Peyer's patch (tissue), 4 donors: ENCODE measurements at regions not wholly inside any gene's neighbourhood (a gene's known extent, or its start where the extent isn't known, plus 50 kb on each side); places are given as distances from the start of the nearest gene placed in this dataset.

Source experiments
- DNase-seq, 3 donors: peaks; one replicate each; pipeline ENCODE4 v3.0.0-alpha.2; 2017 to 2019
- H3K27ac ChIP-seq, 4 donors: fragments of 200-600 bp; sonication (generic); one replicate each; pipeline ENCODE4 v1.5.1; 2016 to 2019
- H3K27me3 ChIP-seq, 2 donors: fragments of 200-600 bp; sonication (generic); one replicate each; pipeline ENCODE4 v1.5.1; 2019
- H3K36me3 ChIP-seq, 3 donors: fragments of 200-600 bp; sonication (generic); one replicate each; pipeline ENCODE4 v1.5.1; 2016 to 2019
- H3K4me1 ChIP-seq, 4 donors: fragments of 200-600 bp; sonication (generic); one replicate each; pipeline ENCODE4 v1.5.1; 2016 to 2019
- H3K4me3 ChIP-seq, 4 donors: fragments of 200-600 bp; sonication (generic); 1 replicate in 3 of 4; 2 replicates in 1 of 4; pipeline ENCODE4 v1.5.1; 2016 to 2019; ENCODE audit warnings: mild to moderate bottlenecking in 1 of 4
- H3K9me3 ChIP-seq, 4 donors: fragments of 200-600 bp; sonication (generic); one replicate each; pipeline ENCODE4 v1.5.1; 2016 to 2019; ENCODE audit warnings: mild to moderate bottlenecking in 1 of 4
- POLR2A ChIP-seq, 2 donors: fragments of 450-650 bp; IDR thresholded peaks; one replicate each; pipeline ENCODE4 v1.5.1; 2017; ENCODE audit warnings: antibody characterized with exemption in 2 of 2, mild to moderate bottlenecking in 2 of 2, moderate library complexity in 2 of 2
- TF ChIP-seq, protein P1 (sequence below), 6 experiments: fragments of 450-650 bp in 4 of 6; fragments of 200-600 bp in 2 of 6; sonication (generic) in 1 of 6; IDR thresholded peaks; one replicate each; pipeline ENCODE4 v1.5.1; 2017 to 2019; ENCODE audit warnings: antibody characterized with exemption in 6 of 6, mild to moderate bottlenecking in 3 of 6, moderate library complexity in 1 of 6

- Histone ChIP-seq H3K4me3 (no peak overlapping the region), H3K36me3 (no peaks in the 10 kb centered on the region), H3K27me3 (no peaks in the 10 kb centered on the region), H3K4me1 (no peaks in the 10 kb centered on the region), H3K9me3 (no peaks in the 10 kb centered on the region), H3K27ac (no peak overlapping the region)
- TF ChIP-seq POLR2A (IDR thresholded peaks at IDR 0.05), result no peak
- TF ChIP-seq, protein P1, sequence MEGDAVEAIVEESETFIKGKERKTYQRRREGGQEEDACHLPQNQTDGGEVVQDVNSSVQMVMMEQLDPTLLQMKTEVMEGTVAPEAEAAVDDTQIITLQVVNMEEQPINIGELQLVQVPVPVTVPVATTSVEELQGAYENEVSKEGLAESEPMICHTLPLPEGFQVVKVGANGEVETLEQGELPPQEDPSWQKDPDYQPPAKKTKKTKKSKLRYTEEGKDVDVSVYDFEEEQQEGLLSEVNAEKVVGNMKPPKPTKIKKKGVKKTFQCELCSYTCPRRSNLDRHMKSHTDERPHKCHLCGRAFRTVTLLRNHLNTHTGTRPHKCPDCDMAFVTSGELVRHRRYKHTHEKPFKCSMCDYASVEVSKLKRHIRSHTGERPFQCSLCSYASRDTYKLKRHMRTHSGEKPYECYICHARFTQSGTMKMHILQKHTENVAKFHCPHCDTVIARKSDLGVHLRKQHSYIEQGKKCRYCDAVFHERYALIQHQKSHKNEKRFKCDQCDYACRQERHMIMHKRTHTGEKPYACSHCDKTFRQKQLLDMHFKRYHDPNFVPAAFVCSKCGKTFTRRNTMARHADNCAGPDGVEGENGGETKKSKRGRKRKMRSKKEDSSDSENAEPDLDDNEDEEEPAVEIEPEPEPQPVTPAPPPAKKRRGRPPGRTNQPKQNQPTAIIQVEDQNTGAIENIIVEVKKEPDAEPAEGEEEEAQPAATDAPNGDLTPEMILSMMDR (IDR thresholded peaks at IDR 0.05), result no peak
- DNase-seq, result no peak
These were observed 66.3 kb downstream of the CLDN34 start for GRCh38 chrX:10033375-10034007.

GRCh38 chrX:10034740-10035260 lies 67.6 kb downstream of the CLDN34 start:
- Histone ChIP-seq H3K4me3 (no peak overlapping the region), H3K4me1 (no peaks in the 10 kb centered on the region), H3K9me3 (no peaks in the 10 kb centered on the region), H3K27me3 (no peaks in the 10 kb centered on the region), H3K27ac (no peak overlapping the region), H3K36me3 (no peaks in the 10 kb centered on the region)
- DNase-seq, result no peak
- TF ChIP-seq, protein P1 (IDR thresholded peaks at IDR 0.05), result no peak
- TF ChIP-seq POLR2A (IDR thresholded peaks at IDR 0.05), result no peak

GRCh38 chrX:10038585-10038984 lies 71.4 kb downstream of the CLDN34 start:
- H3K9me3 ChIP-seq, result no peaks in the 10 kb centered on the region
- H3K27me3 ChIP-seq, result no peaks in the 10 kb centered on the region

GRCh38 chrX:10039821-10040793 lies 72.9 kb downstream of the CLDN34 start:
- H3K36me3 ChIP-seq, result no peaks in the 10 kb centered on the region
- no peak overlapping the region for H3K4me3 ChIP-seq
- no peak for DNase-seq
- H3K9me3 ChIP-seq, result no peaks in the 10 kb centered on the region
- TF ChIP-seq, protein P1 (IDR thresholded peaks at IDR 0.05), result no peak
- no peak for TF ChIP-seq POLR2A (IDR thresholded peaks at IDR 0.05)
- H3K27me3 ChIP-seq, result no peaks in the 10 kb centered on the region
- no peak overlapping the region for H3K27ac ChIP-seq
- H3K4me1 ChIP-seq, result no peaks in the 10 kb centered on the region

More at GRCh38 chrX:10038585-10038984, 71.4 kb downstream of the CLDN34 start:
- no peak for DNase-seq
- Histone ChIP-seq H3K36me3 (no peaks in the 10 kb centered on the region), H3K4me3 (no peak overlapping the region), H3K27ac (no peak overlapping the region), H3K4me1 (no peaks in the 10 kb centered on the region)
- TF ChIP-seq, protein P1 (IDR thresholded peaks at IDR 0.05), result no peak
- no peak for TF ChIP-seq POLR2A (IDR thresholded peaks at IDR 0.05)

GRCh38 chrX:10040961-10041360 lies 73.8 kb downstream of the CLDN34 start:
- no peak for DNase-seq
- no peaks in the 10 kb centered on the region for H3K36me3 ChIP-seq
- TF ChIP-seq, protein P1 (IDR thresholded peaks at IDR 0.05), result no peak
- no peak for TF ChIP-seq POLR2A (IDR thresholded peaks at IDR 0.05)
- H3K27ac ChIP-seq, result no peak overlapping the region
- no peaks in the 10 kb centered on the region for H3K4me1 ChIP-seq
- H3K27me3 ChIP-seq, result no peaks in the 10 kb centered on the region
- no peak overlapping the region for H3K4me3 ChIP-seq
- no peaks in the 10 kb centered on the region for H3K9me3 ChIP-seq
